Left ventricle myocardium inferior (tissue), 1 donor: ENCODE measurements at regions not wholly inside any gene's neighbourhood (a gene's known extent, or its start where the extent isn't known, plus 50 kb on each side); places are given as distances from the start of the nearest gene placed in this dataset.

Experiments
- DNase-seq: peaks from one replicate; pipeline ENCODE4 v3.0.0-alpha.2; 2020
- H3K27ac ChIP-seq: fragments of 200-600 bp; replicated peaks from 2 replicates; pipeline ENCODE4 v1.8.0; 2021
- H3K27me3 ChIP-seq: fragments of 200-600 bp; 2 replicates; pipeline ENCODE4 v1.8.0; 2021; ENCODE audit warnings: low read depth
- H3K36me3 ChIP-seq: fragments of 200-600 bp; 2 replicates; pipeline ENCODE4 v1.8.0; 2021
- H3K4me1 ChIP-seq: fragments of 200-600 bp; 2 replicates; pipeline ENCODE4 v1.8.0; 2021
- H3K4me3 ChIP-seq: fragments of 200-600 bp; 2 replicates; pipeline ENCODE4 v1.8.0; 2021; ENCODE audit warnings: mild to moderate bottlenecking, moderate library complexity
- H3K9me3 ChIP-seq: fragments of 200-600 bp; replicated peaks from 2 replicates; pipeline ENCODE4 v1.8.0; 2021
- intact Hi-C: fragments of 100-400 bp; cut with micrococcal nuclease; formaldehyde crosslinking; loops from one replicate; pipeline ENCODE4 v1.11.0; 2022
- TF ChIP-seq, protein P1 (sequence below): fragments of 200-600 bp; IDR thresholded peaks from 2 replicates; pipeline ENCODE4 v1.8.0; 2021; ENCODE audit warnings: antibody characterized with exemption, mild to moderate bottlenecking, borderline replicate concordance
- donor health status: DM: no; HTN: yes; CAD: no; lungs with severe emphysema.

DNA sequence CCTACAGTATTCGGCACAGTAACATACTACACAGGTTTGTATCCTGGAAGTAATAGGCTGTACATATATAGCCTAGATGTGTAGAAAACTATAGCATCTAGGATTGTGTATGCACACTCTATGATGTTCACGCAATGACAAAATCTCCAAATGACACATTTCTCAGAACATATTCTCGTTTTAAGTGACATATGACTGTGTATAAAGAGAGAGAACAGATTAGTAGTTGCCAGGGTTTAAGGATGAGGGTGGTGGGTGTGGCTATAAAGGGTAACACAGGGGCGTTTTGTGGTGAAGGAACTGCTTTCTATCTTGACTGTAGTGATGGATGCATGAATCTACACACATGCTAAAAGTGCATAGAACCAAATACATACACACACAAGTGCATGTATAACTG lies 101.2 kb downstream of the ARL4A start:
- H3K9me3 ChIP-seq: no peaks in the 10 kb centered on the region
- no peaks in the 10 kb centered on the region for H3K4me1 ChIP-seq
- no peak for DNase-seq
- H3K4me3 ChIP-seq: no peak overlapping the region
- no peak overlapping the region for H3K27ac ChIP-seq
- H3K27me3 ChIP-seq: no peaks in the 10 kb centered on the region
- no peaks in the 10 kb centered on the region for H3K36me3 ChIP-seq
- intact Hi-C loops: no loop called here
- TF ChIP-seq, protein P1, sequence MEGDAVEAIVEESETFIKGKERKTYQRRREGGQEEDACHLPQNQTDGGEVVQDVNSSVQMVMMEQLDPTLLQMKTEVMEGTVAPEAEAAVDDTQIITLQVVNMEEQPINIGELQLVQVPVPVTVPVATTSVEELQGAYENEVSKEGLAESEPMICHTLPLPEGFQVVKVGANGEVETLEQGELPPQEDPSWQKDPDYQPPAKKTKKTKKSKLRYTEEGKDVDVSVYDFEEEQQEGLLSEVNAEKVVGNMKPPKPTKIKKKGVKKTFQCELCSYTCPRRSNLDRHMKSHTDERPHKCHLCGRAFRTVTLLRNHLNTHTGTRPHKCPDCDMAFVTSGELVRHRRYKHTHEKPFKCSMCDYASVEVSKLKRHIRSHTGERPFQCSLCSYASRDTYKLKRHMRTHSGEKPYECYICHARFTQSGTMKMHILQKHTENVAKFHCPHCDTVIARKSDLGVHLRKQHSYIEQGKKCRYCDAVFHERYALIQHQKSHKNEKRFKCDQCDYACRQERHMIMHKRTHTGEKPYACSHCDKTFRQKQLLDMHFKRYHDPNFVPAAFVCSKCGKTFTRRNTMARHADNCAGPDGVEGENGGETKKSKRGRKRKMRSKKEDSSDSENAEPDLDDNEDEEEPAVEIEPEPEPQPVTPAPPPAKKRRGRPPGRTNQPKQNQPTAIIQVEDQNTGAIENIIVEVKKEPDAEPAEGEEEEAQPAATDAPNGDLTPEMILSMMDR: no peak

GRCh38 chr7:12794722-12795302 lies 107.4 kb downstream of the ARL4A start:
- DNase-seq: no peak
- H3K27me3 ChIP-seq: no peaks in the 10 kb centered on the region
- H3K9me3 ChIP-seq: no peaks in the 10 kb centered on the region
- TF ChIP-seq, protein P1: no peak
- intact Hi-C loops: no loop called here
- H3K27ac ChIP-seq: no peak overlapping the region
- no peaks in the 10 kb centered on the region for H3K4me1 ChIP-seq
- no peak overlapping the region for H3K4me3 ChIP-seq
- no peaks in the 10 kb centered on the region for H3K36me3 ChIP-seq

DNA sequence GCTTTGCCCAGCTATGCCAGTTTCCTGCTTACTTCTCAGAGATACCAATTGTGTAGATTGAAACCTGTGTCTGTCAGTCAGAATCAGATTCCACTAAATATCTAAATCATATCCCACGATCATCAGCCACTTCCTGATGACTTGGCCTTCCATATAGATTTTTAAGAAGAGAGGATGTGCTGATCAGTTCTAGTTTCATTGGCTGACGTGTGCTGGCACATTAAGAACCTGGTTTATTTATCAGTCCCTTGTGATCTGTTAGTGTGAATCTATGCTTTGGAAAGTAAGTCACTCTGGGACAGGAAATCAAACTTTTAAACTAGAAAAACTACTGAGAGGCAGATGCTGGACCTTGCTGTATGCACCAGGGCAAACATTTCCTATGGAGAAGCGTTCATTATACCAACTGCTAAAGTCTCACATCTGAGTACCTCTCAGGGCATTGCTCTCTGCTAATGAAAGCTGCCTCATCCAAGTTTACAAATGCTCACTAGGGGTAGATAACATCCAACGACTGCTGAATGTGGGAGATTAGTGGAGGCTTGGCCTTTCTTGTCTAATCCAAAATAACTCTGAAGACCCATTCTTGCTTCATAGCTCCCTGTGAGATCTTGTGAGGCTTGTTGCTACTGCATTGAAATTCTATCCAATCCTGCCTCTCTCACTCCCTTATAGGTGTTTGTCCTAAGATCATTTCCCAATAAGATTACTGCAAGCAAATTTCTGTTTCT lies 109.1 kb downstream of the ARL4A start:
- intact Hi-C loops: no loop called here

GRCh38 chr7:12800486-12800885 lies 113.1 kb downstream of the ARL4A start:
- intact Hi-C loops: no loop called here
- TF ChIP-seq, protein P1: no peak
- Histone ChIP-seq H3K36me3 (no peaks in the 10 kb centered on the region), H3K4me1 (peaks cover 22% of the 10 kb centered on the region), H3K9me3 (no peaks in the 10 kb centered on the region), H3K4me3 (no peak overlapping the region), H3K27ac (no peak overlapping the region), H3K27me3 (no peaks in the 10 kb centered on the region)
- DNase-seq: no peak

More for the DNA sequence above, 109.1 kb downstream of the ARL4A start:
- Histone ChIP-seq H3K27me3 (no peaks in the 10 kb centered on the region), H3K9me3 (no peaks in the 10 kb centered on the region), H3K27ac (no peak overlapping the region), H3K36me3 (no peaks in the 10 kb centered on the region), H3K4me1 (peaks cover 10% of the 10 kb centered on the region), H3K4me3 (no peak overlapping the region)
- TF ChIP-seq, protein P1: no peak
- no peak for DNase-seq

- H3K4me3 ChIP-seq: no peak overlapping the region
- no peaks in the 10 kb centered on the region for H3K36me3 ChIP-seq
- intact Hi-C loops: no loop called here
- H3K27me3 ChIP-seq: no peaks in the 10 kb centered on the region
- no peaks in the 10 kb centered on the region for H3K9me3 ChIP-seq
- H3K27ac ChIP-seq: no peak overlapping the region
- no peak for DNase-seq
- H3K4me1 ChIP-seq: peaks cover 23% of the 10 kb centered on the region
- TF ChIP-seq, protein P1: no peak
These were observed 113.7 kb downstream of the ARL4A start for GRCh38 chr7:12801107-12801506.
